Mesenchymal stem cell (in vitro differentiated cells and primary cell): ENCODE measurements at regions not wholly inside any gene's neighbourhood (a gene's known extent, or its start where the extent isn't known, plus 50 kb on each side); places are given as distances from the start of the nearest gene placed in this dataset.

Source experiments
- DNase-seq: peaks from one replicate; pipeline ENCODE4 v3.0.0-alpha.2; 2013
- H2AFZ ChIP-seq: one replicate; pipeline ENCODE4 v1.6.1; 2013; ENCODE audit warnings: low read depth, mild to moderate bottlenecking, control low read depth, inconsistent platforms, low read length, moderate library complexity
- H2AK5ac ChIP-seq: 2 replicates; pipeline ENCODE4 v1.6.1; 2013; ENCODE audit warnings: low read length, moderate library complexity, mild to moderate bottlenecking, inconsistent platforms; ENCODE audit not compliant: severe bottlenecking
- H2BK120ac ChIP-seq: one replicate; pipeline ENCODE4 v1.6.1; 2013; ENCODE audit warnings: low read depth, mild to moderate bottlenecking, inconsistent platforms, low read length, moderate library complexity
- H2BK12ac ChIP-seq, 2 experiments: one replicate each; pipeline ENCODE4 v1.6.1; 2013; ENCODE audit warnings: inconsistent platforms in 2 of 2, low read length in 2 of 2, mild to moderate bottlenecking in 2 of 2, moderate library complexity in 2 of 2, control low read depth in 1 of 2
- H2BK15ac ChIP-seq: one replicate; pipeline ENCODE4 v1.6.1; 2013; ENCODE audit warnings: mild to moderate bottlenecking, low read depth, inconsistent platforms; ENCODE audit not compliant: poor library complexity, severe bottlenecking
- H2BK5ac ChIP-seq: 2 replicates; pipeline ENCODE4 v1.6.1; 2013; ENCODE audit warnings: low read depth, mild to moderate bottlenecking, low read length, control low read depth, inconsistent platforms; ENCODE audit not compliant: poor library complexity, severe bottlenecking
- H3K14ac ChIP-seq, 2 experiments: one replicate each; pipeline ENCODE4 v1.6.1; 2013; ENCODE audit warnings: inconsistent platforms in 2 of 2, low read length in 2 of 2, control low read depth in 1 of 2, mild to moderate bottlenecking in 1 of 2, moderate library complexity in 1 of 2
- H3K18ac ChIP-seq, 2 experiments: one replicate each; pipeline ENCODE4 v1.6.1; 2013; ENCODE audit warnings: inconsistent platforms in 2 of 2, low read length in 2 of 2, control low read depth in 1 of 2, low read depth in 1 of 2, mild to moderate bottlenecking in 1 of 2
- H3K23ac ChIP-seq, 2 experiments: one replicate each; pipeline ENCODE4 v1.6.1; 2013; ENCODE audit warnings: inconsistent platforms in 2 of 2, low read length in 2 of 2, mild to moderate bottlenecking in 2 of 2, moderate library complexity in 2 of 2, control low read depth in 1 of 2
- H3K27ac ChIP-seq: 2 replicates; pipeline ENCODE4 v1.5.1; 2013; ENCODE audit warnings: mild to moderate bottlenecking, moderate library complexity, low read length, control low read depth, inconsistent platforms; ENCODE audit not compliant: poor library complexity, severe bottlenecking
- H3K27me3 ChIP-seq, 2 experiments: 2 replicates each; pipeline versions ENCODE4 v1.6.1 to v1.7.0; 2013; ENCODE audit warnings: low read length in 2 of 2, mild to moderate bottlenecking in 2 of 2, moderate library complexity in 2 of 2, control low read depth in 1 of 2, inconsistent platforms in 1 of 2; ENCODE audit not compliant: control insufficient read depth in 1 of 2, insufficient read depth in 1 of 2
- H3K36me3 ChIP-seq, 2 experiments: 2 replicates each; pipeline versions ENCODE4 v1.6.1 to v1.7.0; 2013; ENCODE audit warnings: low read length in 2 of 2, control low read depth in 1 of 2, inconsistent platforms in 1 of 2, low read depth in 1 of 2, mild to moderate bottlenecking in 1 of 2; ENCODE audit not compliant: insufficient read depth in 2 of 2, control insufficient read depth in 1 of 2
- H3K4ac ChIP-seq, 2 experiments: one replicate each; pipeline ENCODE4 v1.6.1; 2013; ENCODE audit warnings: inconsistent platforms in 2 of 2, low read length in 2 of 2, mild to moderate bottlenecking in 2 of 2, moderate library complexity in 2 of 2, control low read depth in 1 of 2, low read depth in 1 of 2
- H3K4me1 ChIP-seq: 2 replicates; pipeline ENCODE4 v1.6.1; 2013; ENCODE audit warnings: low read depth, low read length, control low read depth; ENCODE audit not compliant: control insufficient read depth, insufficient read depth
- H3K4me2 ChIP-seq: 2 replicates; pipeline ENCODE4 v1.6.1; 2013; ENCODE audit warnings: low read length, mild to moderate bottlenecking, inconsistent platforms; ENCODE audit not compliant: poor library complexity, severe bottlenecking
- H3K4me3 ChIP-seq, 2 experiments: 2 replicates each; pipeline versions ENCODE4 v1.5.1 to v1.7.0; 2013; ENCODE audit warnings: low read length in 2 of 2, mild to moderate bottlenecking in 2 of 2, control low read depth in 1 of 2, low read depth in 1 of 2; ENCODE audit not compliant: insufficient read depth in 1 of 2
- H3K79me1 ChIP-seq: replicated peaks from 2 replicates; pipeline ENCODE4 v1.6.1; 2013; ENCODE audit warnings: mild to moderate bottlenecking, control low read depth, low read length, inconsistent platforms; ENCODE audit not compliant: poor library complexity, severe bottlenecking
- H3K9ac ChIP-seq: 2 replicates; pipeline ENCODE4 v1.7.0; 2013; ENCODE audit warnings: mild to moderate bottlenecking, low read length, moderate library complexity
- H3K9me3 ChIP-seq: 2 replicates; pipeline ENCODE4 v1.7.0; 2013; ENCODE audit warnings: mild to moderate bottlenecking, low read length; ENCODE audit not compliant: control insufficient read depth
- H4K8ac ChIP-seq: one replicate; pipeline ENCODE4 v1.6.1; 2013; ENCODE audit warnings: inconsistent platforms, mild to moderate bottlenecking, low read length, moderate library complexity
- H4K91ac ChIP-seq: one replicate; pipeline ENCODE4 v1.6.1; 2013; ENCODE audit warnings: mild to moderate bottlenecking, low read length, inconsistent platforms
- WGBS: methylation state at CpG from one replicate; pipeline ENCODE4 v1.1.7; 2013; ENCODE audit warnings: mixed read lengths; 5-methylcytosine and 5-hydroxymethylcytosine counted together

- no peaks in the 10 kb centered on the region for H3K79me1 ChIP-seq
- no peak overlapping the region for H2BK5ac ChIP-seq
- no peaks in the 10 kb centered on the region for H3K4me1 ChIP-seq
- H2BK12ac ChIP-seq = no peak overlapping the region
- H3K4me3 ChIP-seq = no peak overlapping the region
- H4K8ac ChIP-seq = no peak overlapping the region
- no peaks in the 10 kb centered on the region for H3K27me3 ChIP-seq
- H2BK120ac ChIP-seq = no peak overlapping the region
- no peak overlapping the region for H2AK5ac ChIP-seq
- 67% methylated on average over 2 of the region's 2 CpGs for WGBS
- no peak overlapping the region for H3K23ac ChIP-seq
- no peak overlapping the region for H3K27ac ChIP-seq
- H3K4me2 ChIP-seq = no peak overlapping the region
- H3K14ac ChIP-seq = no peak overlapping the region
- no peak overlapping the region for H2BK15ac ChIP-seq
- H3K36me3 ChIP-seq = no peaks in the 10 kb centered on the region
- no peak for DNase-seq
- no peak overlapping the region for H4K91ac ChIP-seq
- H3K9me3 ChIP-seq = peaks cover 12% of the 10 kb centered on the region
- H2AFZ ChIP-seq = no peak overlapping the region
- no peak overlapping the region for H3K9ac ChIP-seq
- H3K18ac ChIP-seq = no peak overlapping the region
- no peak overlapping the region for H3K4ac ChIP-seq
Measured at GRCh38 chr20:12502443-12502842, 506.3 kb upstream of the SPTLC3 start.

DNA sequence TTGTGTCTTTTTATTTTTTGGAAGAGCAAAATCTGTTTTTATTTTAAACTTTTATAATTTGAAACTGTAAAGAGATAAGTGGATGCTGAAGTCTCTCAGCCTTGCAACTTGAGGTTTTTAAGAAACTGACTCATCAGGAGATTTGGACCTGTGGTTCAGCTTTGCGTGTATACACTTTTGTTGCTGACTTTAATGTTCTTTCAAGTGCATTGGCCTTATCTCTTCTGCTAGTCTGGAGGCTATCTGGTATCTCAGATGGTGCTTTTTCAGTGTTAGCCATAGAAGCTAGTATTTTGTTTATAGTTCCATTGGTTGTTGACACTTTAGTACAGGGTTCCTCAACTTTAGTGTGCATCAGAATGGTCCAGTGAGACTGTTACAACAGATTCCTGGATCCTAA, 504.0 kb upstream of the SPTLC3 start:
- no peak for DNase-seq
- no peak overlapping the region for H2BK5ac ChIP-seq
- H2AK5ac ChIP-seq = no peak overlapping the region
- no peaks in the 10 kb centered on the region for H3K36me3 ChIP-seq
- no peak overlapping the region for H3K27ac ChIP-seq
- H2AFZ ChIP-seq = no peak overlapping the region
- no peak overlapping the region for H4K8ac ChIP-seq
- H3K4ac ChIP-seq = no peak overlapping the region
- peaks cover 12% of the 10 kb centered on the region for H3K9me3 ChIP-seq
- no peak overlapping the region for H4K91ac ChIP-seq
- no peak overlapping the region for H2BK120ac ChIP-seq
- H3K27me3 ChIP-seq = no peaks in the 10 kb centered on the region
- no peak overlapping the region for H2BK15ac ChIP-seq
- no peak overlapping the region for H3K4me2 ChIP-seq
- H3K4me1 ChIP-seq = no peaks in the 10 kb centered on the region
- no peak overlapping the region for H3K23ac ChIP-seq
- H3K9ac ChIP-seq = no peak overlapping the region
- no peak overlapping the region for H2BK12ac ChIP-seq
- no peak overlapping the region for H3K14ac ChIP-seq
- no peak overlapping the region for H3K4me3 ChIP-seq
- H3K18ac ChIP-seq = no peak overlapping the region
- H3K79me1 ChIP-seq = no peaks in the 10 kb centered on the region
- WGBS = 69% methylated on average over 1 of the region's 1 CpG

GRCh38 chr20:12511499-12511898, 497.3 kb upstream of the SPTLC3 start:
- H2BK5ac ChIP-seq = no peak overlapping the region
- peaks cover 8% of the 10 kb centered on the region for H3K9me3 ChIP-seq
- H3K23ac ChIP-seq = no peak overlapping the region
- no peak overlapping the region for H4K8ac ChIP-seq
- H2AFZ ChIP-seq = no peak overlapping the region
- no peak overlapping the region for H2AK5ac ChIP-seq
- H3K27me3 ChIP-seq = no peaks in the 10 kb centered on the region
- H3K4me3 ChIP-seq = no peak overlapping the region
- no peaks in the 10 kb centered on the region for H3K36me3 ChIP-seq
- no peak for DNase-seq
- H3K4ac ChIP-seq = no peak overlapping the region
- H3K14ac ChIP-seq = no peak overlapping the region
- no peak overlapping the region for H2BK15ac ChIP-seq
- H3K9ac ChIP-seq = no peak overlapping the region
- H3K79me1 ChIP-seq = no peaks in the 10 kb centered on the region
- no peak overlapping the region for H2BK12ac ChIP-seq
- no peak overlapping the region for H3K18ac ChIP-seq
- WGBS = 71% methylated on average over 3 of the region's 3 CpGs
- no peaks in the 10 kb centered on the region for H3K4me1 ChIP-seq
- H3K27ac ChIP-seq = no peak overlapping the region
- H3K4me2 ChIP-seq = no peak overlapping the region
- H4K91ac ChIP-seq = no peak overlapping the region
- no peak overlapping the region for H2BK120ac ChIP-seq

- H3K4ac ChIP-seq = no peak overlapping the region
- H3K79me1 ChIP-seq = no peaks in the 10 kb centered on the region
Measured at GRCh38 chr20:12512755-12513154, 496.0 kb upstream of the SPTLC3 start.

More at GRCh38 chr20:12512755-12513154, 496.0 kb upstream of the SPTLC3 start:
- no peak overlapping the region for H4K91ac ChIP-seq
- no peaks in the 10 kb centered on the region for H3K4me1 ChIP-seq
- no peak overlapping the region for H3K14ac ChIP-seq
- no peak overlapping the region for H3K18ac ChIP-seq
- H2BK120ac ChIP-seq = no peak overlapping the region
- no peak overlapping the region for H3K9ac ChIP-seq
- no peak for DNase-seq
- no peak overlapping the region for H2BK12ac ChIP-seq
- H2AFZ ChIP-seq = no peak overlapping the region
- H2BK15ac ChIP-seq = no peak overlapping the region
- no peak overlapping the region for H2AK5ac ChIP-seq
- no peak overlapping the region for H3K4me2 ChIP-seq
- no peak overlapping the region for H3K27ac ChIP-seq
- H3K27me3 ChIP-seq = no peaks in the 10 kb centered on the region
- H3K4me3 ChIP-seq = no peak overlapping the region
- no peak overlapping the region for H2BK5ac ChIP-seq
- 67% methylated on average over 1 of the region's 1 CpG for WGBS
- H3K36me3 ChIP-seq = no peaks in the 10 kb centered on the region
- H3K23ac ChIP-seq = no peak overlapping the region
- no peak overlapping the region for H4K8ac ChIP-seq
- no peaks in the 10 kb centered on the region for H3K9me3 ChIP-seq
